ENCODE measurements at regions not wholly inside any gene's neighbourhood (a gene's known extent, or its start where the extent isn't known, plus 50 kb on each side); places are given as distances from the start of the nearest gene placed in this dataset.

GRCh38 chr3:191637611-191638010 lies 176.6 kb downstream of the PYDC2 start:
- no peaks in the 10 kb centered on the region for H3K27me3 ChIP-seq (ENCODE audit: insufficient read depth, low read depth)
- no peaks in the 10 kb centered on the region for H3K4me1 ChIP-seq (ENCODE audit: low read depth, poor library complexity, severe bottlenecking)
- no peaks in the 10 kb centered on the region for H3K79me2 ChIP-seq (ENCODE audit: insufficient read depth, low read depth)
- H4K20me1 ChIP-seq (ENCODE audit: insufficient read depth) = no peaks in the 10 kb centered on the region
- no peak overlapping the region for H3K27ac ChIP-seq
- TF ChIP-seq, protein P1, sequence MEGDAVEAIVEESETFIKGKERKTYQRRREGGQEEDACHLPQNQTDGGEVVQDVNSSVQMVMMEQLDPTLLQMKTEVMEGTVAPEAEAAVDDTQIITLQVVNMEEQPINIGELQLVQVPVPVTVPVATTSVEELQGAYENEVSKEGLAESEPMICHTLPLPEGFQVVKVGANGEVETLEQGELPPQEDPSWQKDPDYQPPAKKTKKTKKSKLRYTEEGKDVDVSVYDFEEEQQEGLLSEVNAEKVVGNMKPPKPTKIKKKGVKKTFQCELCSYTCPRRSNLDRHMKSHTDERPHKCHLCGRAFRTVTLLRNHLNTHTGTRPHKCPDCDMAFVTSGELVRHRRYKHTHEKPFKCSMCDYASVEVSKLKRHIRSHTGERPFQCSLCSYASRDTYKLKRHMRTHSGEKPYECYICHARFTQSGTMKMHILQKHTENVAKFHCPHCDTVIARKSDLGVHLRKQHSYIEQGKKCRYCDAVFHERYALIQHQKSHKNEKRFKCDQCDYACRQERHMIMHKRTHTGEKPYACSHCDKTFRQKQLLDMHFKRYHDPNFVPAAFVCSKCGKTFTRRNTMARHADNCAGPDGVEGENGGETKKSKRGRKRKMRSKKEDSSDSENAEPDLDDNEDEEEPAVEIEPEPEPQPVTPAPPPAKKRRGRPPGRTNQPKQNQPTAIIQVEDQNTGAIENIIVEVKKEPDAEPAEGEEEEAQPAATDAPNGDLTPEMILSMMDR (conservative IDR thresholded peaks at IDR 0.05; ENCODE audit: low read depth, low read length) = no peak
- H2AFZ ChIP-seq (ENCODE audit: low read depth) = no peak overlapping the region
- H3K36me3 ChIP-seq (ENCODE audit: insufficient read depth) = no peaks in the 10 kb centered on the region
- no peak overlapping the region for H3K4me2 ChIP-seq
- H3K9ac ChIP-seq = no peak overlapping the region
- H3K4me3 ChIP-seq (IDR thresholded peaks at IDR 0.05; ENCODE audit: insufficient read depth, low read depth, low read length) = no peak overlapping the region

- no peaks in the 10 kb centered on the region for H4K20me1 ChIP-seq (ENCODE audit: insufficient read depth)
- no peak overlapping the region for H2AFZ ChIP-seq (ENCODE audit: low read depth)
- no peaks in the 10 kb centered on the region for H3K36me3 ChIP-seq (ENCODE audit: insufficient read depth)
- H3K27me3 ChIP-seq (ENCODE audit: insufficient read depth, low read depth) = no peaks in the 10 kb centered on the region
- TF ChIP-seq, protein P1 (conservative IDR thresholded peaks at IDR 0.05; ENCODE audit: low read depth, low read length) = no peak
- H3K9ac ChIP-seq = no peak overlapping the region
- no peaks in the 10 kb centered on the region for H3K4me1 ChIP-seq (ENCODE audit: low read depth, poor library complexity, severe bottlenecking)
- H3K4me3 ChIP-seq (IDR thresholded peaks at IDR 0.05; ENCODE audit: insufficient read depth, low read depth, low read length) = no peak overlapping the region
- no peaks in the 10 kb centered on the region for H3K79me2 ChIP-seq (ENCODE audit: insufficient read depth, low read depth)
- H3K27ac ChIP-seq = no peak overlapping the region
- no peak overlapping the region for H3K4me2 ChIP-seq
These were observed 180.8 kb downstream of the PYDC2 start for GRCh38 chr3:191641789-191642188.

- no peak overlapping the region for H3K9ac ChIP-seq
- TF ChIP-seq, protein P1 (conservative IDR thresholded peaks at IDR 0.05; ENCODE audit: low read depth, low read length) = no peak
These were observed 183.3 kb downstream of the PYDC2 start for GRCh38 chr3:191644291-191644690.

GRCh38 chr3:191646242-191646641 lies 185.3 kb downstream of the PYDC2 start:
- no peak overlapping the region for H3K9ac ChIP-seq
- H3K4me1 ChIP-seq (ENCODE audit: low read depth, poor library complexity, severe bottlenecking) = no peaks in the 10 kb centered on the region
- no peaks in the 10 kb centered on the region for H3K79me2 ChIP-seq (ENCODE audit: insufficient read depth, low read depth)
- no peaks in the 10 kb centered on the region for H3K36me3 ChIP-seq (ENCODE audit: insufficient read depth)
- H3K4me3 ChIP-seq (IDR thresholded peaks at IDR 0.05; ENCODE audit: insufficient read depth, low read depth, low read length) = no peak overlapping the region
- H3K27me3 ChIP-seq (ENCODE audit: insufficient read depth, low read depth) = no peaks in the 10 kb centered on the region
- no peak overlapping the region for H3K4me2 ChIP-seq
- H3K27ac ChIP-seq = no peak overlapping the region
- no peak overlapping the region for H2AFZ ChIP-seq (ENCODE audit: low read depth)
- no peaks in the 10 kb centered on the region for H4K20me1 ChIP-seq (ENCODE audit: insufficient read depth)
- TF ChIP-seq, protein P1 (conservative IDR thresholded peaks at IDR 0.05; ENCODE audit: low read depth, low read length) = no peak

More at GRCh38 chr3:191644291-191644690, 183.3 kb downstream of the PYDC2 start:
- no peaks in the 10 kb centered on the region for H3K27me3 ChIP-seq (ENCODE audit: insufficient read depth, low read depth)
- no peak overlapping the region for H3K27ac ChIP-seq
- no peaks in the 10 kb centered on the region for H3K79me2 ChIP-seq (ENCODE audit: insufficient read depth, low read depth)
- H3K4me3 ChIP-seq (IDR thresholded peaks at IDR 0.05; ENCODE audit: insufficient read depth, low read depth, low read length) = no peak overlapping the region
- no peaks in the 10 kb centered on the region for H3K36me3 ChIP-seq (ENCODE audit: insufficient read depth)
- no peaks in the 10 kb centered on the region for H3K4me1 ChIP-seq (ENCODE audit: low read depth, poor library complexity, severe bottlenecking)
- no peak overlapping the region for H3K4me2 ChIP-seq
- no peaks in the 10 kb centered on the region for H4K20me1 ChIP-seq (ENCODE audit: insufficient read depth)
- H2AFZ ChIP-seq (ENCODE audit: low read depth) = no peak overlapping the region
